ENCODE measurements at regions not wholly inside any gene's neighbourhood (a gene's known extent, or its start where the extent isn't known, plus 50 kb on each side); places are given as distances from the start of the nearest gene placed in this dataset.
A peak's percentile ranks its signal among the peaks of the same experiment; 100 is the strongest.
"Not testable (repeated sequence)": the region's sequence is repeated elsewhere in the genome, so short reads cannot be mapped to it uniquely, and the experiment has no call there.

DNA sequence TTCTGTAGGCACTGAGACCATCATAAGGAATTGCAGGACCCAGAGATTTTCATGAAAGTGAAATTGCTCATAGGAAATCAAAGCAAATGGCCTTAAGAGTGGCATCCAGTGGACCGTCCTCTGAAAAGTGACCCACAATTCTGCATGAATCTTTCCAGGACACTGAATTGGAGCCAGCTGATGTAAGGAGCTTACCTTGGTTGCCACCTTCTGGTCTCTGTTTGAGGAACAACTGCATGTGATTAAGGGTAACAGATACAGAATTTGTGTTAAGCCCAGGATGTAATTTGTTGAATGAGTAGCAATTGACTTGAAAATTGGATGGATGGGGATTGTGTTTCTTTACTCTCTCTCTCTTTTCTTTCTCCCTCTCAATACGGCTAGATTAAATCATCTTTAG lies 49.9 kb upstream of the GAS1 start:
- DNase-seq (ENCODE audit: low read depth), result no peak

DNA sequence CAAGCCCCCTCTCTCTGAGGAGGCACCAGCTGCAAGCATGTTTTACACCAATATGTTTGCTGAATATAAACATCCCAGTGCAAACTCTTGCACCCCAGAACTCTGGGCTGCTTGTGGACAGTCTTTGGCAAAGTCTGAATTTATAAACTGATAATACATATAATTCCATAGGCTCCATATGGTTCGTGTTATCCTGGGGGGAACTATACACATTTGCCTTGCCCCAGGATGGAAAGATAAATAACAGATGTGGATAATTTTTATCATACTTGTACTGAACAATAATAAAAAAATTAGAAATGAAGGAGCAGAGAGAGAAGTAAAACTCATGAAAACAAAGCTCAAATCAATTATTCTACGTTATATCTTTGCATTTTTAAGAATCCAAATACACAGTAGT lies 50.6 kb upstream of the GAS1 start:
- DNase-seq (ENCODE audit: low read depth), result no peak

DNA sequence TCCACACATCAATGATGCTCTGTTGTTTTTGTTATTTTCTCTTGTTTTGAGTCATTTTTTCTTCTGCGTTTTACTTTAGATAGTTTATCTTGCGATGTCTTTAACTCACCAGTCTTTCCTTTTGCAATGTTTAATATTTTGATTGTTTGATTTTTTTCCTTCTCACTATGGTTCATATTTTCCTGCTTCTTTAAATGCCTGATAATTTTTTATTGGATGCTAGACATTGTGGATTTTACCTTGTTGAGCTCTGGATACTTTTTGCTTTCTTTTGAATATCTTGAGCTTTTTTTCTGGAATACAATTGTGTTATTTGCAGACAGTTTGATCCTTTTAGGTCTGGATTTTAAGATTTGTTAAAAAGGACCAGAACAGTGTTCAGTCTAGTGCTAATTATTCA lies 55.2 kb upstream of the GAS1 start:
- DNase-seq (ENCODE audit: low read depth), result no peak

DNA sequence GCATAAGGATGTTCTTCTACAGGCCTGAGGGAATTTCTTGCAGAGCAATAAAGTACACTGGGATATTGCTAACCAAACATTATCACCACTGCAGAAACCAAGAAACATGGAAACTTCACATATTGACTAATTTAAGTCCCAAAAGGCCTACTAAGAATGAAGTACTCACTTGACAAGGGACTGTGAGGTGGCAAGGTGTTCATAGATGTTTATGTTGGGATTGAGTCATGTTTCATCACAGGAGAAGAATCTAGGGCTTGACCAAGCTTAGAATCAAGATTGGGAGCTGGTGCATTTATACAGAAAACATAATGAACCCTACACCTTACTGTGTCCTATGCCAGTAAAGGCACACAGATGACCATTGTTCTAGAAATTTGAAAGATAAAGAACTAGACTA lies 56.7 kb upstream of the GAS1 start:
- DNase-seq (ENCODE audit: low read depth), result no peak

DNA sequence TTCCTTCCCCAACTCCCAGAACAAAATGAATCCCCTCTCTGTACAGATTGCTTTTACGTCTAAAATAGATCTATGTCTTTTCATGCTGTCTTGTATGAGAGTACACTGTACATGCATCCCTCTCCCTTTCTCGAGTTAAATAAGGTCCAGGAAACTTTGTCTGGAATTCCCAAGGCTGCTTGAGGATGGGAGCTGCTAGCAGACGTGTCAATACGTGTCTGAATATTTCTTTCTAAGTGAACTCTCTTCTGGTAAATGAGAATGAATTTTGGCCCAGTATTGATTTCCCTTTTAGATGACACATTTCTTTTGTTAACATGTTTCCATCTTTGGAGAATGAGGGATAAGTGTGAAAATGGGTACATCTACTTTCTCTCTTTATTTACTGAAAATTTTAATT lies 59.6 kb upstream of the GAS1 start:
- no peak for DNase-seq (ENCODE audit: low read depth)

DNA sequence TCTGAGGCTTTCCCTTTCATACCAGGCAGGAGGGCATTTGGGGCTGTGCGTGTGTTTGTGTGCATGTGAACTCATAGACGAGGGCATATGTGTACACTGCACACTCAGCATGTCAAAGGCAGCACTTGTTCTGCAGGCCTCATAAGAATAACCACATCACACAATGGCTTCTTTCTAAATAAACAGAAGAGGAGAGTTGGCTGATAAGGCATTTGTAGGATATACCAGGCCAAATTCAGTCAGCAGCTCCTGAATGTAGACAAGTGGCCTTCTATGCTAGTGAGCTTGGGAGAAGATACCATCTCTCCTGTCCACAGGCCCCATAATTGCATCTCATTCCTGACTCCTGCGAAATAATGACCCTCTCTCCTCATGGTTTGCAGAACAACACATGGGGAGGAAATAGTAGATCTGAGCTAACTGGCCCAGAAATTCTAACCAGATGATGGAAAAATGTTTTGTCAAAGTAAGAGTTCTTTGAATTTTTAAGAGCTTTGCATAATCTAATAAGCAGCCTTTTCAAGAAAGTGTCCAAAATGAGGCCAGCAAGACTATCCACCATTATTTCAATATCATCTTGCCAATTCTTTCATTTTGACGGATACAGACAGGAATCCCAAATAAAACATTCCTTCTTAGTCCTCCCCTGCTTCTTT lies 60.5 kb upstream of the GAS1 start:
- DNase-seq (ENCODE audit: low read depth), result peak; percentile 70

DNA sequence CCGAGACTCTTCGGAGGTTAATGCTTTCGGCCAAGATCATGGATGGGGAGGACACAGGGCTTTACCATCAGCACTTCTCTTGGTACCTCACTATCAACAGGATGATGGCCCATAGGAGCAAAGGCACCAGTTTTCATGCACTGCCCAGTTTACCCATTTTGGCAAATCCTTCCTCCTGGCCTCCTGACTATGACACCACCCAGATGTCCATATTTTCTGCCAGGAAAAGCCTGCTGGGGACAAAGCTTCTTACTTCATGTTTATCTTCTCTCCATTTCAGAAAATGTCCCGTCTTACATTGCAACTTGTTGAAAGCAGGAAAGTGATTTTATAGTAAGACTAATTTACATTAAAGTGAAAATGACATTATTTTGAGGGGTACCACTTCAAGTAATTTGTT lies 61.4 kb upstream of the GAS1 start:
- DNase-seq (ENCODE audit: low read depth), result no peak

DNA sequence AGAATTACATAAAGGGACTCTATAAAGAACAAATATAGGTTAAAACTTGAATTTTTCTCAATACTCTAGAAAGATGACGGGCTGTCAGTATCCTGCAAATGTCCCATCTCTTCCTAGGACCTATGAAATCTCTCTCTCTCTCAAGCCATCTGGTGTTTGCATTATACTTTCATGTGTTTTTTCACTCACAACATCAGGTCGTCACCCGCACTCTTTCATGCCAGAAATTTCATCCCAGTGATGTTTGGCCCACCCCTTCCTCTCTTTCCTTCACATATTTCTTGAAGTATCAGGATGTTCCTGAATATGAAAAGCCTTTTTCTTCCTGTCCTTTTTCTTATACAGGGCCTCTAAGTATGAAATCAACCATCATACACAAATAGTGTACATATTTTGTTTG lies 63.3 kb upstream of the GAS1 start:
- DNase-seq (ENCODE audit: low read depth), result no peak

DNA sequence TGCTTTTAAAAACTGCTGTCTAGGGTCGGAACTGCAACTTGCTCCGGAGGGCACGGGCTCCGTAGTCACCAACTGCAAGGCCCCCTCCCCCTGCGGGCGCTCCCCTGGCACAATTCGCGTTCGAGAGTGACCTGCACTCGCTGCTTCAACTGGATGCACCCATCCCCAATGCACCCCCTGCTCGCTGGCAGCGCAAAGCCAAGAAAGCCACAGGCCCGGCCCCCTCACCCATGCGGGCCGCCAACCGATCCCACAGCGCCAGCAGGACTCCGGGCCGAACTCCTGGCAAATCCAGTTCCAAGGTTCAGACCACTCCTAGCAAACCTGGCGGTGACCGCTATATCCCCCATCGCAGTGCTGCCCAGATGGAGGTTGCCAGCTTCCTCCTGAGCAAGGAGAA lies 64.2 kb upstream of the GAS1 start:
- no peak for DNase-seq (ENCODE audit: low read depth)

DNA sequence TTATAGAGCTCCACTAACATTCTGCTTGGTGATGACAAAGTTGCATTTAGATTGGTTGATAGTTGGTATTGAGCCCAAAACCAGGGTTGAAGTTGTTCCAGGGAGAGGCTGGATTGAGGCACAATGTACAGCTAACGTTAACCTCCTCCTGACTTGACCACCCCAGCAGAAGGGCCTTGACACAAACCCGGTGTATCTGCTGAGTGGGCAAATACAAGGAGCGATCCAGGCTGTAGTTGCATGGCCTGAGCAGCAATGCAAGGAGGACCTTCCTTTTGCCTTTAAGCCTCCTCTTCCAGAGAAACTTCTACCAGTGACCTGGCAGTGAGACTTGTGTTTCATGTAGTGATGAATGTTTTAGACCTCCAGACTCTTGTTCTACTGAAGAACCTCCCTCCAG lies 66.2 kb upstream of the GAS1 start:
- no peak for DNase-seq (ENCODE audit: low read depth)

DNA sequence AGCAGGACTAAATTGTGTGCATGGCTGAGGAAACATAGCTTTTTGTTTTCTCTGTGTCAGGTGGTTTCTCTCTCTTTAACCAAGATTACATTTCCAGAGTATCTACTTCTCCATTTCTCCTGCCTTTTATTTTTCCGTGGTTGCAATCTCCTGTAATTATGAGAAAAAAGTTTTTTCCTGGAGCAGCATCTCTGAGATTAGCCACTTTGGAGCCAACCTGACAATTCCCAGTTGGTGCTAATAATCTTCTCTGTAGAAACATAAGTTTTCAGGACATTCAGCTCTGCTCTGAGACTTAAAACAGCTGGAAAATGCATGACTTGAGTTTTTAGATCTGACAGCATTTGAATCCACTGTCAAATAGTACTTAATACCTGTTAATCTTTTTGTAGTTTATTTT lies 67.1 kb upstream of the GAS1 start:
- DNase-seq (ENCODE audit: low read depth), result no peak

DNA sequence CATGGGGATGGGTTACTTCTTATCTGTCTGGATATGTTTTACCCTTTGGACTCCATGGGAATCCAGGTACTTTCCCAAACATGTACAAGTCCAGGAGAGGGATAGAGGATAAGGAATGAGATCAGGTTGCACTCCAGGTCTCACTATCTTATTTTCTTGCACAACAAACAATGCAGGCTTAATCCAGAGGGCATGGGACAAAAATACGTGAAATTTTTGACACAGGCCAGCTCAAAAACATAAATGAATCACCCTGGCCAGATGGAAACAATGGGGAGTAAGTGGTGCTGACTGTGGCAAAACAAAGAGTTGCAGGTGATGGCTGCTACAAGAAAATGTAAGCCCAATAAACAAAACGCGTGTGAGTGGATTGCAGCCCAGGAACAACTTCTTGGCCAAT lies 69.4 kb upstream of the GAS1 start:
- DNase-seq (ENCODE audit: low read depth), result no peak

DNA sequence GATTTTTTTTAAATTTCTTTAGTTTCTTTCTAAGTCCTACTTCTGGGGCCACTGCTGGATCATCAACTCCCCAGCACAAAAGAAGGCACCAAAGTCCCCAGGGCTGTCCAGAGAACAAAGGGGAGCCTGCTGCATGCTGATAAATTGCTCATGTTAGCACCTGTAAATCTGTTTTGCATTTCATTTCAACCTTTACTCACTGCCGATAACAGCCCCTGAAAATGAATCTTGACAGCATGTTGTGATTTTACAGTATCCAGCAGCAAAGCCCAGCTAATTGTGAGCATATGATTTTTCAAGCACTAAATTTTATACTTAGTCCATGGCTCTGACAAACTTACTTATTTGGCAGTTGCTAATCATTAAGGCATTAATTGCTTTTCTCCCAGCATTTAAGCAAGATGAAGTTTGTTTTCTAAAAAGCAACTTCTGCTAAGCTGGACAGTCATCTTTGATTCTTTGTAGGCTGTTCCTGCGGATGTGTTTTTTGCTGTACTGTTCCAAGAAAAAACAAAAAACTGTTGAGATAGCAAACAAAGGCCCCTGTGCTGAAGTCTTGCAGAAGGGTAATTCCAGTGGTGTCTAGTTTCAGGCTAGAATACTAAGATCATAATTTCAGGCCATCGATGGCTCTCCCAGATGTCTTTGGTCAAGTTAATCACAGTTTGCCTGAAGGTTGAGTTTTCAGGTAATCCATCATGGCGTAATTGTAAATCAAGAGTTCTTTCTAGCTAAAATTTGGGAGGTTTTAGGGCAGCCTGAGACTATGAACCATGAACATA lies 73.1 kb upstream of the GAS1 start:
- DNase-seq (ENCODE audit: low read depth), result no peak

DNA sequence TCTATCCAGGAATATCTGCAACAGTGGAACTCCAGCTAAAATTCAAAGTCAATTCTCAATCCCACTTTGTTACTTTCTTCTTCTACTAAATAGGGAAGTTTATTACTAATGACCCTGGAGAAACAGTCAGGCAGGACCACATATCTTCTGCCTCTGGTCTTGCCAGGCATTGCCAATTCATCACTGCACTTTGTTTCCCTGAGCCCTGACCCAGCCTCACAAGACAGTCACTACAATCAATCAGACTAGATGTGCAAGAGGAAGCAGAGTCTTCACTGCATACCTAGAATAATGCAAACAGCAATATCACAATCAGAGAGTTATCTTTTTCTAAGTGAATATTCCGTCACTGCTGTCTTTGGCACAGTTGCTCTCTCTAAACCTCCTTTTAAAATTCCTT lies 74.9 kb upstream of the GAS1 start:
- DNase-seq (ENCODE audit: low read depth), result no peak

DNA sequence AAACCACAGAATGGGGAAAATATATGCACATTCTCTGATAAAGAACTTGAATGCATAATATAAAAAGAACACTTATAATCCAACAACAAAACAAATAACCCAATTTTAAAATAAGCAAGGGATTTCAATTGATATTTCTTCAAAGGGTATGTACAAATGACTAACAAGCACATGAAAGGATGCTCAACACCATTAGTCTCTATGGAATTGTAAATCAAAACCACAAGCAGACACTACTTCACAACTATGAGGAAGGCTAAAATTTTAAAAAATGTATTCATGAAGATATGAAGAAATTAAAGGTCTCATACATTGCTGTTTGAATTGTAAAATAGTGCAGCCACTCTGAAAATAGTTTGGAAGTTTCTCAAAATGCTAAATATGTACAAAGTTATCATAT lies 78.9 kb upstream of the GAS1 start:
- DNase-seq (ENCODE audit: low read depth), result no peak

DNA sequence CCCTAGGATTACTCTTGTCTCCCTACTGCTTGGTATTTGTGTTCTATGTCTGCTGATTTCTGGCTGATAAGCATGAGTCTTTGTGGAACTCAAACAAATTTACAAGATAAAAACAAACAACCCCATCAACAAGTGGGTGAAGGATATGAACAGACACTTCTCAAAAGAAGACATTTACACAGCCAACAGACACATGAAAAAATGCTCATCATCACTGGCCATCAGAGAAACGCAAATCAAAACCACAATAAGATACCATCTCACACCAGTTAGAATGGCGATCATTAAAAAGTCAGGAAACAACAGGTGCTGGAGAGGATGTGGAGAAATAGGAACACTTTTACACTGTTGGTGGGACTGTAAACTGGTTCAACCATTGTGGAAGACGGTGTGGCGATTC lies 81.5 kb upstream of the GAS1 start:
- not testable (repeated sequence) for DNase-seq (ENCODE audit: low read depth)

DNA sequence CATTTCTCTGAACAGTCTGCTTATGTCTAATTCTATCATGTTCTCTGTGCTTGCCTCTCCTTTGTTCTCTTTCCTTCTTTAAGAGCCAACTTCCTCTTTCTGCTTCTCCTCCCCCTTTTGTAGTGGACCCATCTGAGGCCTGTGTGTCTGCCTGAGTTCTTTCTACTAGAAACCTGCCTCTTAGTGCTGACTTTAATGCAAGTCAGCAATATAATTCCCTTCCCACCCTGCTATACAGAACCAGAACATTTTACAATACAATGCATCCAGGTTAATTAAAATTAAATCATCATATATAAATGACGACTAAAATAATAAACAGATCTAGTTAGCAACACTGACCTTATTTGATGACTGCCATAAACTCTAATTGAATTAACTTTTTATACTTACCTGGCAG lies 82.6 kb upstream of the GAS1 start:
- no peak for DNase-seq (ENCODE audit: low read depth)

DNA sequence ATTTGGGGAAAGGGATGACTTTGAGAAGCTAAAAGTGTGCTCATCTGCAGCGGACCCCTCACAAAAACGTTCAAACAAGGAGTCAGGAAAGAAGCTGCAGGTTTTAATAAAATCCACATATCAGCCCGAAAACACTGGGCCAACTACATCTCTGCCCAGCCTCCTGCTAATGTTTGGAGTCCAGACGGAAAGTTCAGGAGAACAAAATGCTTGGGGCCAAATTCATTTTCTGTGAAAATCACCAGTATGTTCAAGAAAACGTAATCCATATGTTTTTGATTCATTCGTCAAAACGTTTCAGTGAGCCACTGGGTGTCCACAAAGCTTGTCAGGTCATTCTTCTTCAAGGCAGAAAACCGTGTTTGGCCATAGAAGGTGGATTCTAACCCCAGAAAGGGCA lies 87.5 kb upstream of the GAS1 start:
- no peak for DNase-seq (ENCODE audit: low read depth)

DNA sequence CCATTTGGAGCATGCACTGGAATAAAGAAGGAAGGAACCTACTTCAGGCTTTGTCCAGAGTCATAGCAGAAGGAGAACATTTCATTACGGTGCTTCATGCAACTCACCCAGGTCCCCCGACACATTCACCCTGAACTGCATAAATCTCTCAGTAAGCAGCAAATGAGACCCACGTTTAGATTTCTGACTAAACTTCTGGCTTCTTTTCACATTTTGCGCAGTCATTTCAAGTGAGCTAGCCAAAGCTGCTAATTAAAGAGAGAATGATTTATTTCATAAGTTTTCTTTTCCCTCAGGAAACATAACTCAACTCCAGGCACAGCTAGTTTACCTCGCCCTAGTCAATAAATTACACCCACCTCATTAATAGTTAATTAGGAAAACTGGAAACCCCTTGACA lies 88.6 kb upstream of the GAS1 start:
- peak; percentile 68 for DNase-seq (ENCODE audit: low read depth)

DNA sequence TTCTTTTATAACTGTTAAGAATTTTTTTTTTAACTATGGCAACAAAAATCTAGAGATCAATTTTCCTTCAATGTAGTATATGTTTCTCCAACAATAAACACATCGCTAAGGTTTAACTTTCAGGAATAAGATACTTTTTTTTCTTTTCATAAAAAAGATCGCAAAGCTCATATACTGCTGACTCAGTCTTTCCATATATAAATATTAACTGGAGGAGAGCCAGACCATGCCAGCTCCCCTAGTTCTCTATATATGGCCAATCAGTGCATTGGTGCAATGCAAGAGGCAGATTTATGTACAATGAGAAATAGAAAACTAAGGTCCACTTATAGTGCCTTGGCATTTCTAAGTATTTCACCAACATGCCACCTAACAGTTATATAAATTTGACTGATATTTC lies 89.2 kb upstream of the GAS1 start:
- DNase-seq (ENCODE audit: low read depth), result no peak

DNA sequence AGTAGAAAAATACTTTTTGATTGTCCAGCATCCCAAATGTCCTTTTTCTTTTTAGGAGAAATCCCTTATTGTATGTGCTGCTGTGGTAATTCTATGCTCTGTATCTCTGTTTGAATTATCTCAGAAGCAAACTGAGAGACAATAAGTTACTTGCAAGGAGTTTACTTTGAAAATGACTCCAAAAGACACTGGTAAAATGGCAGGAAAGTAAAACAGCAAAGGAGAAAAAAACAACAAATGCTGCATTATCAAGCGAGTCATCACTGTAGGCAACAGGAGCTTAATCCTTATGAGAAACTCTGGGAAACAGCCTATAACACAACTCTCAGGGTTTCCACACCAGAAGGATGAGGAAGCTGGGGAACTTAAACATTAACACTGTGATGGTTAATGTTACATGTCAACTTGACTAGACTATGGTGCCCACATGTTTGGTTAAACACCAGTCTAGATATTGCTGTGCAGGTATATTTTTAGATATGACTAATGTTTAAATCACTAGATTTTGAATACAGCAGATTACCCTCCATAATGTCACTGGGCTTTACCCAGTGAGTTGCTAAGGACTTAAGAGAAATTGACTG lies 92.6 kb upstream of the GAS1 start:
- peak; percentile 49 for DNase-seq (ENCODE audit: low read depth)

DNA sequence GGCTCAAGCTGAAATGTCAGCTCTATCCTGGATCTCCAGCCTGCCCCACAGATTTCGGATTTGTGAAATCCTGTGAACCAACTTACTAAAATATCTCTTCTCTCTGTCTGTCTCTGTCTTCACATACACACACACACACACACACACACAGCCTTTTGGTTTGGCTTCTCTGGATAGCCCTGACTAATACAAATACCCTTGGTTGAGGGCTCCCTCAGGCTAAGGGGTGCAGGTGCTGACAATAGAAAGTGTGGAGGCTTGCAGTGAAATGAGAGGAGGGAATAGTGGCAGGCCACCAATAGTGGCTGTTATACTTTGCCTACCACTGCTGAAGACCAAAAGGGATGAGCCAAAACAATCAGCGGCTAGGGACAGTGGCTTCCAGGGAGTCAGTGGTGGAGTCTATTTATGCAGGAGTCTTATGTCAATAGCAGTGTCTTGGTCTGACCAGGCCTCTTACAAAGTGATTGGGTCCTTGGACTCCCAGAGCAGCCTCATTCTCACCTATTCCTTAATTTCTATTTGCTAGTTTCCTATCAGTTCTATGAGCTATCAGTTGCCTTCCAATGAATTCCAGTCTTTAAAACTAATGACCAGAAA lies 93.2 kb upstream of the GAS1 start:
- no peak for DNase-seq (ENCODE audit: low read depth)

DNA sequence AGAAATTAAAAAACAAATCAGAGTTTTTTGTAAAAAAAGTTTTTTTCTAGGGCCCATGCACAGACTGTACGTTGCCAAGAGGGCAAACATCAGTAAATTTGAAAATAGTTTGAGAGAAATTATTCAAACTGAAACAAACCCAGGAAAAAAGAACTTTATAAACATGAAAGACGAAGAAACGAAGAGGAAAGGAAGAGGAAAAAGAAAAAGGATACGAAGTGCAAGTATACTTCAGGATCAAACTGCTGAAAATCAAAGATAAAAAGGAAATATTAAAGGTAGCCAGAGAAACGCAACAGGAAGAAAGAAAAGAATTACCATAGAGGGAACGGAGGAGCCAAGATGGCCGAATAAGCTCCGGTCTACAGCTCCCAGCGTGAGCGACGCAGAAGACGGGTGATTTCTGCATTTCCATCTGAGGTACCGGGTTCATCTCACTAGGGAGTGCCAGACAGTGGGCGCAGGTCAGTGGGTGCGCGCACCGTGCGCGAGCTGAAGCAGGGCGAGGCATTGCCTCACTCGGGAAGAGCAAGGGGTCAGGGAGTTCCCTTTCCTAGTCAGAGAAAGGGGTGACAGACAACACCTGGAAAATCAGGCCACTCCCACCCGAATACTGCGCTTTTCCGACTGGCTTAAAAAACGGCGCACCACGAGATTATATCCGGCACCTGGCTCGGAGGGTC lies 94.4 kb upstream of the GAS1 start:
- DNase-seq (ENCODE audit: low read depth), result not testable (repeated sequence)

Measured in GM04503 (cell line).